RPMI7951 (cell line): ENCODE measurements at regions not wholly inside any gene's neighbourhood (a gene's known extent, or its start where the extent isn't known, plus 50 kb on each side); places are given as distances from the start of the nearest gene placed in this dataset.
A peak's percentile ranks its signal among the peaks of the same experiment; 100 is the strongest.
"Not testable (repeated sequence)": the region's sequence is repeated elsewhere in the genome, so short reads cannot be mapped to it uniquely, and the experiment has no call there.

Experiments used
- DNase-seq: peaks from one replicate; pipeline ENCODE4 v3.0.0-alpha.2; 2012; ENCODE audit warnings: low read depth

- not testable (repeated sequence) for DNase-seq
Observed at GRCh38 chr10:46095943-46096342, 49.9 kb upstream of the MSMB start.

- DNase-seq = no peak
Observed at GRCh38 chr10:46096446-46096845, 50.4 kb upstream of the MSMB start.

DNA sequence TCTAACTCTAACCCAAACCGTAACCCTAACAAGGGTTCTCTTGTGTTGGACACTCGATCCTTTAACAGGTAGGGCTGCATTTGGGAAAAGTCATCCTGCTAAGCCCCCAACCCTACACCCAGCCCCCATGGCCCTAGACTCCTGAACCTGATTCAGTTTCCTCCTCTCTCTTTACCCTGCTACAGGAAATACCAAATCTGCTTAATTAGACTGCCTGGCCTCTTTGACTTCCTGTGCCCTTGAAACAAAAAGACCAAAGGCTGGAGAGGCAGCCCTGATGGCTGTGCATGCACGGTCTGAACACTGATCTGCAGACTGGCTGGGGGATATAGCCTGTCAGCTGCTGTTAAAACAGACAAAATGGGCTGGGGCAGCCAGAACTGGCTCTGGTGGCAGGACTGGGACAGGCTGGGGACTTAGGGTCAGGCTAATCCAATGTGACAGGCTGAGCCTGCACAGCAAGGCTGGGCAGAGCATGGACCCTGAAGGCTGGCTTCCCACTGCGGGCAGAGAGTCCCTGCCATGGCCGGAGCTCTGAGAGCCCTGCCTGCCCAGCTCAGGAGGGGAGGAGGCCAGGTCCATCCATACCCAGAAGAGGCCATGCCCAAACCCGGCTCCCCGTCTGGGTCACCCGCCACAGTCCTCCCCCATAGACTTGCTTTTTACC is 51.0 kb upstream of the MSMB start:
- DNase-seq = no peak

DNA sequence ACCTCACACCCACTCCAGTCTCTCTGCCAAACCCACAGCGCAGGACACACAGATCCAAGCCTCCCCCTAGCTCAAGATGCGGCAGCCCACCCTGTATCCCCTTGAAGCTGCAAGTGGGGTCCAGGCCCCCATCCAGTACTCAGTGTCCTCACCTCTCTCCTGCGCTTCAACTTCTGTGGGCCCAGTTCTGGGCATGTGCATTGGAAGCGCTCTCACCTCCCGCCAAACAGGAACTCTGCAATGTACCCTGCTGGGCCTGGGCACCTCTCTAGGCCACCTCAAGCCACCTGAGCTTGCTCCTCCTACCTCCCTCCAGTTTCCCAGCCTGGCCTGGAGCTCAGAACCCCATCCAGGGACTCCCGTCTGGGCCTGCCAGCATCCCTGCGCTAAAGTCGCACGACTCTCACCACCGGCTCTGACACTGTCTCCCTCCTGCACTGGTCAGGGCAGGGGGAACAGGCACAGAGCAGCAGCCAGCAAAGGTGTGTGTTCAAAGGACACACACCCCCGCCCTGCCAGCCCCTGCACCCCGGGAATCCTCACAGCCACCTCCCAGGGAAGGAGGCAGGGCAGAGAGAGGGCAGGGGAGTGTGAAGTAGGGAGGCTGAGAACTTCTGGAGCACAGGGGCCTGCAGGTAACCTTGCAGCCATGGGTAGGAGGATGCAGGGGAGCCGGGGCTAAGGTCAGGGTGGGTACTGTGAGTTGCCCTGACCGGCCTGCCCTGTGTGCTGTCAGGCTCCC is 51.7 kb upstream of the MSMB start:
- no peak for DNase-seq

DNA sequence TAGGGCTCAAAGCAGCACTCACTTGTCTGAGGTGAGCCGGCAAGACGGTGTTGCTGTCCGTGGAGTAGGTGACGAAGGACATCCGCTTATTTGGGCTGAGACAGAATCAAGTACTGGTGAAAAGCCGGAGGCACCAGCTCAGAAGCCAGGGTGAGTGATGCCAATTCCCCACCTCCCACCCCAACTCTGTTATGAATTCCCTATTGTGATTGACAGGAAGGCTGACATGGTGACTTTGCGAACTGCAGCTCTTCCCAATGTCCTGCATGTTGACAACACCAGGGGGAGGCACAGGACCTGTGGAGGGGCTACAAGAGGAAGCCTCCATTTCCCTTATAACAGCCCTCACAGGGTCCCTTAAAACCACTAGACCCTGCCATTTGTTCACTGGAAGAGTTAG is 52.3 kb upstream of the MSMB start:
- DNase-seq = no peak

DNA sequence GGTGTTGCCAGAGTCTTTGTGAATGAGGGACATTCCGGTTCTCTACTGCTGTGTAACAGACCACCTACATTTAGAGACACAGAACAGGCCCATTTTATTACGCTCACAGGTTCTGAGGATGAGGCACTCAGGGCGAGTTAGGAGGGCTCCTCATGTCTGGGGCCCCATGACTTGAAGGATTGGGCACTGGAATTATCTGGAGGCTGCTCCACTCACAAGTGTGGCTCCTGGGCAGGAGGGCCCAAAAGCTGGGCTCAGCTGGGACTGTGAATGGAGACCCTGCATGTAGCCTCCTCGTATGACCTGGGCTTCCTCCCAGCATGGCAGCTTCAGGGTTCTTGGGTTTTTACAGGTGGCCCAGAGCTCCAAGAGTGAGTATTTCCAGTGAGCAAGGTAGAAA is 52.9 kb upstream of the MSMB start:
- DNase-seq = not testable (repeated sequence)

- no peak for DNase-seq
Observed at GRCh38 chr10:46104071-46104585, 58.1 kb upstream of the MSMB start.

DNA sequence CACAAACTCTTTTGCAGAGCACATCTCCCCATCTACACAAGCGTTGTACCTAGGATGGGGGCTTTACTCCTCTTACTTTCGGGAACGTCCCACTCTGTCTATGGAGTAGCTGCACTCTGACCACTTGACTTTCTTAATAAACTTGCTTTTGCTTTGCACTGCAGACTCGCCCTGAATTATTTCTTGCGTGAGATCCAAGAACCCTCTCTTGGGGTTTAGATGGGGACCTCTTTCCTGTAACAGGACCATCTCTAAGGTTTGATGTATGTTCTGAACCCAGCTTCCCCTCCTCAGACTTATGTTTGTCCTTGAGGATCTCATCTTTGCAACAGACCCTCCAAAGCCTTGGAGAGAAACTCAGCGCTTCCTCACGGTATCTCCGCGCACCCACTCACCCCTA is 59.3 kb upstream of the MSMB start:
- not testable (repeated sequence) for DNase-seq

GRCh38 chr10:46105856-46106409 is 59.9 kb upstream of the MSMB start:
- not testable (repeated sequence) for DNase-seq

- peak; percentile 29 for DNase-seq
Observed at GRCh38 chr10:46106410-46107255, 60.6 kb upstream of the MSMB start.

DNA sequence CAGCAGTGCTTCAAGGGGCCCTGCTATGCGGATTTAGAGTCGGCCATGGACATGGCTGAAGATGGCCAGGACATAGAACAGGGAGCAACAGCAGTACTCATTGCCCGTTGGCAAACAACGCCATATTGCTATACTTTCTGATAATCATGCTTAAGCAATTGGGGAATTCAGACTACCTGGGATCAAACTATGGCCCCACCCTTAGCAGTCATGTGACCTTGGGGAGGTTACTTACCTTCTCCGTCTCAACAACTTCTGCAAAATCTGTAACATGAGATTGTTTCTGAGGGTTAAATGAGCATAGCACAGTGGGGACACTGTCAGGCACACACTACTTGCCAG is 62.1 kb upstream of the MSMB start:
- DNase-seq = not testable (repeated sequence)

- DNase-seq = not testable (repeated sequence)
Observed at GRCh38 chr10:46154271-46154670, 108.2 kb upstream of the MSMB start.

GRCh38 chr10:46154683-46155082 is 108.6 kb upstream of the MSMB start:
- not testable (repeated sequence) for DNase-seq

- DNase-seq = not testable (repeated sequence)
Observed at GRCh38 chr10:46156866-46157265, 110.8 kb upstream of the MSMB start.

GRCh38 chr10:46169736-46170135 is 117.1 kb upstream of the ANTXRL start:
- DNase-seq = no peak

DNA sequence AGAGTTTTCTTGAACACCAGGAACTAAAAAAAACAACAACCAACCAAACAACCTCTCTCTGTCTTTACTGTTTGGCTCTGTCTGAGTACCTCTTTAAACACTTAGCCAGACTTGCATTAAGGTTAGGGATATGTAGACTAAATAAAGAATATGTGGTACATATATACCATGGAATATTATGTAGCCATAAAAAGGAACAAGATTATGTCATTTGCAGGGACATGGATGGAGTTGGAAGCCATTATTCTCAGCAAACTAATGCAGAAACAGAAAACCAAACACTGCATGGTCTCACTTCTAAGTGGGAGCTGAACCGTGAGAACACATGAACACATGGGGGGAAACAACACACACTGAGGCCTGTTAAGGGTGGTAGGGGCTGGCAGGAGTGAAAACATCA is 116.0 kb upstream of the ANTXRL start:
- no peak for DNase-seq

- DNase-seq = no peak
Observed at GRCh38 chr10:46171661-46172060, 115.1 kb upstream of the ANTXRL start.

- DNase-seq = no peak
Observed at GRCh38 chr10:46175296-46175695, 111.5 kb upstream of the ANTXRL start.

GRCh38 chr10:46175831-46176230 is 111.0 kb upstream of the ANTXRL start:
- DNase-seq = no peak

DNA sequence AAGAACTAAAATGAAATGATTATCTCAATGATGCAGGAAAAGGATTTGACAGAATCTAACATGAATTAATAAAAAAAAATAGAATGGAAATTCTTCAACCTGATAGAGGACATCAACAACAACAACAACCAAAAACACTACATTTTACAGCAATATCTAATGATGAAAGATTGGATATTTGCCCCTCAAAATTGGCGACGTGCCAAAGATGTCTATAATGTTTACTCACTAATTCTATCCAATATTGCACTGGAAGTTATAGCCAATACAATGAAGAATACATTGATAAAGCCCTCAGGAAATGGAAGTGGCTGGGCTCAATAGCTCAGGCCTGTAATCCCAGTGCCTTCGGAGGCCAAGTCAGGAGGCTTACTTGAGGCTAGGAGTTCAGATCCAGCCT is 99.4 kb upstream of the ANTXRL start:
- DNase-seq = not testable (repeated sequence)

- DNase-seq = no peak
Observed at GRCh38 chr10:46197050-46197449, 89.7 kb upstream of the ANTXRL start.

DNA sequence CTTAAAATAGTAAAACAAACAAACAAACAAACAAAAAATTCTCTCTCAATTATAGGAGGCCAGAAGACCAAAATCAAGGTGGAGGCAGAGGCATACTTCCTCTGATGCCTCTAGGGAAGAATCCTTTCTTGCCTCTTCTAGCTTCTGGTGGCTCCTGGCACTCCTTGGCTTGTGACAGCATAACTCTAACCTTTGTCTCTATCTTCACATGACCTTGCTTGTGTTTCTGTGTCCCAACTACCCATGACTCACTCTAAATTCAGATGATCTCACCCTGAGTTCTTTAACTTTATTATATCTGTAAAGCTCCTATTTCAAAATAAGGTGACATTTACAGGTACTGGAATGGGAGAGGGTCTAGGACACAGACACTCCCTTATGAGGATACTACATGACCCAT is 88.3 kb upstream of the ANTXRL start:
- DNase-seq = no peak
